ENCODE measurements at regions not wholly inside any gene's neighbourhood (a gene's known extent, or its start where the extent isn't known, plus 50 kb on each side); places are given as distances from the start of the nearest gene placed in this dataset.
A peak's percentile ranks its signal among the peaks of the same experiment; 100 is the strongest.
"Not testable (repeated sequence)": the region's sequence is repeated elsewhere in the genome, so short reads cannot be mapped to it uniquely, and the experiment has no call there.

DNA sequence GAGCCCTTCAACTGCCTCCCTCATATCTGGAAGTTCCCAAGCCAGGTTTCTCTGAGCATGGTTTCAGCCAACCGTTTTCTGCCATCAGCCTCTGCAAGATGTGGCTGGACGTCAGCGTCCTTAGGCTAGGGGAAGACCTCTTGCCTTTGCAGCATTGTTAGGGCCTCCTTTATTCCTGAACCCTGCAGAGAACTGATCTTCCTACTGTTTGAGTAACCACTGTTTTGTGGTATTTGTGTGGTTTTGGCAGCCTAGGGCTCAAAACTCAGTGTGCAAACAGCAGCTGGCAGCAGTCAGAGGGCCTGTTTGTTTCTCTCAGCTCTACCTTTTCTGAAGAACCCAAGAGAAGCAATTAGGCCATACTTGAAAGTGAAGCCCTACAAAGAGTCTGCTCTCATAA lies 83.4 kb upstream of the SEMA3E start:
- H3K27ac ChIP-seq: no peak overlapping the region

DNA sequence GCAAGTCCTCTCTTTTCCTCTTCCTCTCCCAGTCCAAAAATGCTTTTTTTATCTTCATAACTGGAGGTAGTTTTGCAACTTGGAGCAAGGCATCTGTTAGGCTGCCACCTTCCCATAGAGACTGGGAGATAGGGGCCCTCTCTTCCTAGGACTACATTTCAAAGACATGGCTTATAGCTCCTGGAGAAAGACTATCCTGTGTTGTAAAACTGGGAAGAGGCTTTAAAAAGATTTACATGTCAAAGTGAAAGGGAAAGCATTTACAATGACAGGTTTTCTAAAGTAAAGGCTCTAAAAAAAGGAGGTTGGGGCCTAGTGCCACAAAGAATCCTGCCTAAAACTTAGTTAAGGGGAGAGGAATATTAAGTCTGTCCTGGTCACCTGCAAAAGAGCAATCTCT lies 82.2 kb upstream of the SEMA3E start:
- peaks cover 4% of the 10 kb centered on the region for H3K4me1 ChIP-seq
- no peak overlapping the region for H3K4me3 ChIP-seq
- H3K79me2 ChIP-seq (ENCODE audit: low read depth): no peaks in the 10 kb centered on the region
- peaks cover 21% of the 10 kb centered on the region for H3F3A ChIP-seq (ENCODE audit: low read depth)
- H3K27me3 Mint-ChIP-seq (ENCODE audit: insufficient read depth, low read depth): no peaks in the 10 kb centered on the region
- H3K4me2 ChIP-seq: no peak overlapping the region
- H3K9ac ChIP-seq: no peak overlapping the region
- H4K20me1 ChIP-seq (ENCODE audit: low read depth): no peaks in the 10 kb centered on the region
- peak overlapping the region; percentile 69 for H2AFZ ChIP-seq (replicated peaks)
- H3K9me3 Mint-ChIP-seq: no peaks in the 10 kb centered on the region
- H3K27ac Mint-ChIP-seq: no peak overlapping the region
- no peak for DNase-seq (ENCODE audit: low spot score)
- H3K4me3 Mint-ChIP-seq: no peak overlapping the region
- TF ChIP-seq EZH2phosphoT487 (IDR thresholded peaks at IDR 0.05): no peak
- TF ChIP-seq, protein P1, sequence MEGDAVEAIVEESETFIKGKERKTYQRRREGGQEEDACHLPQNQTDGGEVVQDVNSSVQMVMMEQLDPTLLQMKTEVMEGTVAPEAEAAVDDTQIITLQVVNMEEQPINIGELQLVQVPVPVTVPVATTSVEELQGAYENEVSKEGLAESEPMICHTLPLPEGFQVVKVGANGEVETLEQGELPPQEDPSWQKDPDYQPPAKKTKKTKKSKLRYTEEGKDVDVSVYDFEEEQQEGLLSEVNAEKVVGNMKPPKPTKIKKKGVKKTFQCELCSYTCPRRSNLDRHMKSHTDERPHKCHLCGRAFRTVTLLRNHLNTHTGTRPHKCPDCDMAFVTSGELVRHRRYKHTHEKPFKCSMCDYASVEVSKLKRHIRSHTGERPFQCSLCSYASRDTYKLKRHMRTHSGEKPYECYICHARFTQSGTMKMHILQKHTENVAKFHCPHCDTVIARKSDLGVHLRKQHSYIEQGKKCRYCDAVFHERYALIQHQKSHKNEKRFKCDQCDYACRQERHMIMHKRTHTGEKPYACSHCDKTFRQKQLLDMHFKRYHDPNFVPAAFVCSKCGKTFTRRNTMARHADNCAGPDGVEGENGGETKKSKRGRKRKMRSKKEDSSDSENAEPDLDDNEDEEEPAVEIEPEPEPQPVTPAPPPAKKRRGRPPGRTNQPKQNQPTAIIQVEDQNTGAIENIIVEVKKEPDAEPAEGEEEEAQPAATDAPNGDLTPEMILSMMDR (IDR thresholded peaks at IDR 0.05): no peak
- no peak for TF ChIP-seq EZH2 (IDR thresholded peaks at IDR 0.05)
- H3K4me1 Mint-ChIP-seq: no peaks in the 10 kb centered on the region
- no peaks in the 10 kb centered on the region for H3K9me3 ChIP-seq (ENCODE audit: low read depth)
- H3K27ac ChIP-seq: no peak overlapping the region
- H3K36me3 Mint-ChIP-seq: no peaks in the 10 kb centered on the region
- no peaks in the 10 kb centered on the region for H3K36me3 ChIP-seq
- peaks cover 7% of the 10 kb centered on the region for H3K27me3 ChIP-seq

More for the DNA sequence above, 83.4 kb upstream of the SEMA3E start:
- no peaks in the 10 kb centered on the region for H3K4me1 Mint-ChIP-seq
- DNase-seq (ENCODE audit: low spot score): no peak
- Histone ChIP-seq H3K9me3 (ENCODE audit: low read depth) (no peaks in the 10 kb centered on the region), H3K36me3 (no peaks in the 10 kb centered on the region), H3F3A (ENCODE audit: low read depth) (peaks cover 27% of the 10 kb centered on the region), H3K79me2 (ENCODE audit: low read depth) (no peaks in the 10 kb centered on the region), H3K4me2 (no peak overlapping the region), H3K27me3 (peaks cover 7% of the 10 kb centered on the region), H4K20me1 (ENCODE audit: low read depth) (no peaks in the 10 kb centered on the region), H3K4me3 (no peak overlapping the region), H3K4me1 (peaks cover 4% of the 10 kb centered on the region), H3K9ac (no peak overlapping the region), H2AFZ (replicated peaks) (peak overlapping the region; percentile 81)
- no peak overlapping the region for H3K27ac Mint-ChIP-seq
- TF ChIP-seq EZH2phosphoT487 (IDR thresholded peaks at IDR 0.05) (no peak), EZH2 (IDR thresholded peaks at IDR 0.05) (no peak)
- TF ChIP-seq, protein P1 (IDR thresholded peaks at IDR 0.05): no peak
- no peaks in the 10 kb centered on the region for H3K9me3 Mint-ChIP-seq
- H3K27me3 Mint-ChIP-seq (ENCODE audit: insufficient read depth, low read depth): no peaks in the 10 kb centered on the region
- H3K4me3 Mint-ChIP-seq: no peak overlapping the region
- H3K36me3 Mint-ChIP-seq: no peaks in the 10 kb centered on the region

DNA sequence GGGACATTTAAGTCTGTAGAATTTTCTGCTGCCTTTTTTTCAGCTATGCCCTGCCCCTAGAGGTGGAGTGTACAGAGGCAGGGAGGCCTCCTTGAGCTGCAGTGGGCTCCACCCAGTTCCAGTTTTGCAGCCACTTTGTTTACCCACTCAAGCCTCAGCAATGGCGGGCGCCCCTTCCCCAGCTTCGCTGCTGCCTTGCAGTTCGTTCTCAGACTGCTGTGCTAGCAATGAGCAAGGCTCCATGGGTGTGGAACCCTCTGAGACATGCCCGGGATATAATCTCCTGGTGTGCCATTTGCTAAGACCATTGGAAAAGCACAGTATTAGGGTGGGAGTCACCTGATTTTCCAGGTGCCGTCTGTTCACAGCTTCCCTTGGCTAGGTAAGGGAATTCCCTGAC lies 68.0 kb upstream of the SEMA3E start:
- H3K9me3 ChIP-seq (ENCODE audit: low read depth); H4K20me1 ChIP-seq (ENCODE audit: low read depth); H2AFZ ChIP-seq (replicated peaks); H3K79me2 ChIP-seq (ENCODE audit: low read depth); H3K9ac ChIP-seq; H3K27ac Mint-ChIP-seq; H3K36me3 Mint-ChIP-seq; H3F3A ChIP-seq (ENCODE audit: low read depth); H3K27ac ChIP-seq; H3K4me2 ChIP-seq; H3K4me1 ChIP-seq; DNase-seq (ENCODE audit: low spot score); H3K27me3 Mint-ChIP-seq (ENCODE audit: insufficient read depth, low read depth); H3K4me1 Mint-ChIP-seq; H3K4me3 Mint-ChIP-seq; H3K36me3 ChIP-seq; H3K4me3 ChIP-seq; H3K27me3 ChIP-seq: not testable (repeated sequence)
- H3K9me3 Mint-ChIP-seq: peaks cover 11% of the 10 kb centered on the region

DNA sequence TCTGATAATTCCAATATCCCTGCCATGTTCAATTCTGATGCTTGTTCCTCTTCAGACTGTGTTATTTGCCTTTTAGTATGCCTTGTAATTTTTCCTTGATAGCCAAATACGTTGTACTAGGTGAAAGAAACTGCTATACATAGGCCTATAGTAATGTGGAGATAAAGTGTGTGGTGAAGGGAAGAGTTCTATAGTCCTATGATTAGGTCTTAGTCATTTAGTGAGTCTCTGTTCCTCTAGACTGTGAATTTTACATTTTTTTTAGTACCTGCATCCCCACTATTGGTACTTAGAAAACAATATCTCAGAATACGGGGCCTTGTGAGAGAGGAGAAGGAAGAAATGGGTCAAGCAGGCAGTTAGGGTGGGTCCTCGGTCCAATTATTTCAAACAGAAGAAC lies 59.6 kb upstream of the SEMA3E start:
- peaks cover 15% of the 10 kb centered on the region for H3K4me1 ChIP-seq

More for the DNA sequence above, 59.6 kb upstream of the SEMA3E start:
- Histone ChIP-seq H3K36me3 (no peaks in the 10 kb centered on the region), H3K27me3 (no peaks in the 10 kb centered on the region), H3K4me3 (no peak overlapping the region), H2AFZ (replicated peaks) (no peak overlapping the region), H3K27ac (peak overlapping the region; percentile 13), H3K4me2 (no peak overlapping the region), H4K20me1 (ENCODE audit: low read depth) (no peaks in the 10 kb centered on the region), H3K9me3 (ENCODE audit: low read depth) (no peaks in the 10 kb centered on the region), H3K79me2 (ENCODE audit: low read depth) (no peaks in the 10 kb centered on the region), H3F3A (ENCODE audit: low read depth) (peaks cover 17% of the 10 kb centered on the region), H3K9ac (no peak overlapping the region)
- no peak for DNase-seq (ENCODE audit: low spot score)
- H3K4me3 Mint-ChIP-seq: no peak overlapping the region
- peaks cover 11% of the 10 kb centered on the region for H3K9me3 Mint-ChIP-seq
- TF ChIP-seq, protein P1 (IDR thresholded peaks at IDR 0.05): no peak
- TF ChIP-seq EZH2 (IDR thresholded peaks at IDR 0.05): no peak
- TF ChIP-seq EZH2phosphoT487 (IDR thresholded peaks at IDR 0.05): no peak
- no peaks in the 10 kb centered on the region for H3K27me3 Mint-ChIP-seq (ENCODE audit: insufficient read depth, low read depth)
- H3K4me1 Mint-ChIP-seq: no peaks in the 10 kb centered on the region
- H3K27ac Mint-ChIP-seq: no peak overlapping the region
- H3K36me3 Mint-ChIP-seq: no peaks in the 10 kb centered on the region

Measured in neural progenitor cell (in vitro differentiated cells).